Erythroblast (primary cell): ENCODE measurements at regions not wholly inside any gene's neighbourhood (a gene's known extent, or its start where the extent isn't known, plus 50 kb on each side); places are given as distances from the start of the nearest gene placed in this dataset.
"Not testable (repeated sequence)": the region's sequence is repeated elsewhere in the genome, so short reads cannot be mapped to it uniquely, and the experiment has no call there.

Experiments used
- DNase-seq, 2 experiments: peaks; one replicate each; lab custom pipeline; 2025; lab: John Stamatoyannopoulos, UW
- GATA1 ChIP-seq: IDR thresholded peaks from 2 replicates; pipeline ENCODE4 v1.6.1; 2011; ENCODE audit warnings: low read depth, mild to moderate bottlenecking, control low read depth, low read length, moderate library complexity
- POLR2A ChIP-seq: IDR thresholded peaks from 2 replicates; pipeline ENCODE4 v1.6.1; 2011; ENCODE audit warnings: mild to moderate bottlenecking, low read length

GRCh38 chr2:208827549-208828221, 421.1 kb downstream of the PTH2R start:
- TF ChIP-seq GATA1 = no peak
- no peak for TF ChIP-seq POLR2A

DNA sequence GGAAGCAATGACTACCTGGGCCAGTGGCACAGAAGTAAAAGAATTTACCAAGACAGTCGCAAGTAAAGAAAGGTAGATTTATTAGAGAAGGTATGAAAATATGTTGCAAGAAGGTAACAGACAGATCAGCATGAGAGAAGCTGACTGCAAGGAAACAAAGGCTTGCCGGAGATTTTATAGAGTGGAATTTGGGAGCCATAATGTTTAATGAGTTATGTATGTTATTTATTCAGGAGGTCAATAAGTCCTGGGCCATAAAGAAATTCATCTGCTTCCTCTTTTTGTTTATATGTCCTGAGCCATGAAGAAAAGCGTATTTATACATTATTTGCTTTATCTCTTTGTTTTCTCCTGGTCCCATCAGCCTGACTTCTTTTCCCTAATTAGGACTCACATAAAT, 423.6 kb downstream of the PTH2R start:
- no peak for DNase-seq

More at GRCh38 chr2:208827549-208828221, 421.1 kb downstream of the PTH2R start:
- DNase-seq = peak in 1 of 2 experiments; percentile 4

GRCh38 chr2:208847651-208848050, 441.1 kb downstream of the PTH2R start:
- no peak for TF ChIP-seq GATA1
- no peak for TF ChIP-seq POLR2A
- DNase-seq = no peak

More for the DNA sequence above, 423.6 kb downstream of the PTH2R start:
- no peak for TF ChIP-seq POLR2A
- no peak for TF ChIP-seq GATA1

DNA sequence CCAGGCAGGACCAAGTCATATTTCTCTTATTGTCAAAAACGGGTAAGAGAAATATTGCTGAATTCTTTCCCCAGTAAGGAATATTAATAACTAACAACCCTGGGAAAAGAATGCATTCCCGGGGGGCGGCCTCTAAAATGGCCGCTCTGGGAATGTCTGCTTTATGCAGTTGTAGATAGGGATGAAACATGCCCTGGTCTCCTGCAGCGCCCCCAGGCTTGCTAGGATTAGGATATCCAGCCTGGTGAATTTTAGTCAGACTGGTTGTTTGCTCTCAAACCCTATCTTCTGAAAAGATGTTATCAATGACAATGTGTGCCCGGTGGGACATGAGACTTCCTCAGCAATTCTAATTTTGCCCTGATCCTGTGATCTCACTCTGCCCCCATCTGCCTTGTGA, 448.1 kb downstream of the PTH2R start:
- no peak for DNase-seq
- TF ChIP-seq POLR2A (no peak), GATA1 (no peak)

DNA sequence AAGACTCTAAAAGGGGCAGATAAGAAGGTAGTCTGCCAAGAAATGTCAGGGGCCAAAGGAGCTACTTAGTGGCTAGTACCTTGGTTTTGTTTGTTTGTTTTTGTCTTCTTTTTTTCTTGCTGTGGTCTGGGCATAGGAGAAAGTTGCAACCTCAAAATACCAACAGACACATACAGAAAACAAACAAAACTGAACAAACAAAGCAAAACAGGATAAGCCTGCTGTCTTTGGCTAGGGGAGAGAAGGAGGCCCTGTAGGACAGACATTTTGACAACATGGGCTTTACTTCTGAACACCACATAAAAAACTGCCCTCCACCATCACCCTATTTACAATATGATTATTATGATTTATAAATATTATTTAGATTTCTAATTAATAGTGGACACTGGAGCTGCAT, 460.8 kb downstream of the PTH2R start:
- TF ChIP-seq POLR2A (no peak), GATA1 (no peak)
- no peak for DNase-seq

DNA sequence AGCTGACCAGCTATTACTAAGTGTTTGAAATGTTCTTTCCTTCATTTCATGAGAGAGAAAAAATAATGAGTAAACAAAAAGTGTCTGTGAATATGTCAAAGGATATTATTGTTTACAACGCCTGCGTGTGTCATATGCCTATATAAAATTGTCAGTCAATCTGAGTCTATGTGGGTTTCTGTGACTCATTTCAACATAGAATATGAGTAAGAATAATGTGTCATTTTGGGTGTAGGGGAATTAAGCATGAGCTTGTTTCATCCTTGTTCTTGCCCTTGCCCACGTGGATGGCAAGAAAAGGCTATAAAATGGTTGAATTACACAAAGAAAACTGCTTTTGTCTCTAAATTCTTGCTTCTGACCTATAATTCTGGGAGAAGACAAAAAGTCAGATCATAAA, 466.0 kb downstream of the PTH2R start:
- DNase-seq = no peak
- no peak for TF ChIP-seq GATA1
- no peak for TF ChIP-seq POLR2A

GRCh38 chr2:208879666-208880065, 473.1 kb downstream of the PTH2R start:
- no peak for DNase-seq
- TF ChIP-seq GATA1 (no peak), POLR2A (no peak)

GRCh38 chr2:208880171-208880570, 473.6 kb downstream of the PTH2R start:
- DNase-seq = no peak

GRCh38 chr2:208890486-208890885, 483.9 kb downstream of the PTH2R start:
- no peak for DNase-seq
- TF ChIP-seq POLR2A (no peak), GATA1 (no peak)

More at GRCh38 chr2:208880171-208880570, 473.6 kb downstream of the PTH2R start:
- TF ChIP-seq GATA1 = no peak
- TF ChIP-seq POLR2A = no peak

DNA sequence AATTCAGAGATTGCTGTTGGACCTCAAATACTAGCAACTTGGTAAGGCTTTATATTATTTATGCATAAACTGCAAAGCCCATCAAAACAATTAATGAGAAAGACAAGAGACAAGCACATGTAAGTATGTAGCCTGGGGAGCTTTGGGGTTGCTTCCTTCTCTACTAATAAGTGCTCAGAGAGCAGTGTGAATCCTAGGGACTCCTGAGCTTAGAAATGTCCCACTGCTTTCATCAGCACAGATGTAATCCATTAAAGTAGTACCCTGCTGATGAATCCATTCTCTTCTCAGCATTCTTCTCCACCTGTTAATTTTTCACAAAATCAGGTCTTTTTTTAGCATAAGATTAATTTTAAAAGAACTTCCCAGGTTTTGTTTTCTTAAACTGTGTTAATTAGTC, 485.6 kb downstream of the PTH2R start:
- TF ChIP-seq GATA1 (no peak), POLR2A (no peak)
- DNase-seq = no peak

GRCh38 chr2:208906330-208906729, 499.7 kb downstream of the PTH2R start:
- DNase-seq = no peak
- no peak for TF ChIP-seq POLR2A
- no peak for TF ChIP-seq GATA1

DNA sequence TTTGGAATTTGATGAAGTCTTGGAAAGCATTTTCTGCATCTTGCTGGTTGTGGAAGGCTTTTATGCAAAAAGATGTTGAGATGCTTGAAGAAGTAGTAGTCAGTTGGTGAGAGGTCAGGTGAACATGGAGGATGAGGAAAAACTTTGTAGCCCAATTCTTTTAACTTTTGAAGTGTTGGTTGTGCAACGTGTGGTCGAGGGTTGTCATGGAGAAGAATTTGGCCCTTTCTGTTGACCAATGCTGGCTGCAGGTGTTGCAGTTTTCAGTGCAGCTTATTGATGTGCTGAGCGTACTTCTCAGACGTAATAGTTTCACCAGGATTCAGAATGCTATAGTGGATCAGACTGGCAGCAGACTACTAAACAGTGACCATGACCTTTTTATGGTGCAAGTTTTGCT, 508.4 kb upstream of the MAP2 start:
- TF ChIP-seq POLR2A (no peak), GATA1 (no peak)
- DNase-seq = no peak

DNA sequence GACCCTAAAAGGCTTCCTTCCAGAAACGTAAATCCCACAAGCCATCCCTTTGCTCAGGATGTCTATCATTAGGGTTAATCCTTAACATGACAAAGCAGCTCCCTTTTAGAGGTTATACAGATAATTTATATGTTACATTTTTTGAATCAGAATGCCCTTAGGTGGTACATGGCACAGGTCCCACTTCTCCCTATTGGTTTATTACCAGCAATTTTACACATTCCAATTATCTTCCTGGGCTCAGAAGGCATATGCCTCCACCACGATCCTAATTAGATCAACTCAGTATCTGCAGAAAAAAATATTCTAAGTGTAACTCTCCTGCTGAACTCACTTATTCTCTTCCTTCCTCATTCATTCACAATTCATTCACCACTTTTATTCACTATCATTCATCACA, 507.0 kb upstream of the MAP2 start:
- no peak for DNase-seq
- TF ChIP-seq POLR2A (no peak), GATA1 (no peak)

- not testable (repeated sequence) for DNase-seq
These were observed 502.5 kb upstream of the MAP2 start for GRCh38 chr2:208921358-208921757.

- DNase-seq = no peak
- TF ChIP-seq POLR2A (no peak), GATA1 (no peak)
These were observed 496.0 kb upstream of the MAP2 start for GRCh38 chr2:208927867-208928266.
